GM12873 (cell line): ENCODE measurements at regions not wholly inside any gene's neighbourhood (a gene's known extent, or its start where the extent isn't known, plus 50 kb on each side); places are given as distances from the start of the nearest gene placed in this dataset.

Experiments used
- TF ChIP-seq, protein P1 (sequence below): IDR thresholded peaks from 2 replicates; pipeline ENCODE4 v1.5.1; 2012; ENCODE audit warnings: low read depth, mild to moderate bottlenecking, moderate library complexity, low read length, control low read depth; ENCODE audit not compliant: insufficient read depth; ENCODE audit errors: missing control alignments

DNA sequence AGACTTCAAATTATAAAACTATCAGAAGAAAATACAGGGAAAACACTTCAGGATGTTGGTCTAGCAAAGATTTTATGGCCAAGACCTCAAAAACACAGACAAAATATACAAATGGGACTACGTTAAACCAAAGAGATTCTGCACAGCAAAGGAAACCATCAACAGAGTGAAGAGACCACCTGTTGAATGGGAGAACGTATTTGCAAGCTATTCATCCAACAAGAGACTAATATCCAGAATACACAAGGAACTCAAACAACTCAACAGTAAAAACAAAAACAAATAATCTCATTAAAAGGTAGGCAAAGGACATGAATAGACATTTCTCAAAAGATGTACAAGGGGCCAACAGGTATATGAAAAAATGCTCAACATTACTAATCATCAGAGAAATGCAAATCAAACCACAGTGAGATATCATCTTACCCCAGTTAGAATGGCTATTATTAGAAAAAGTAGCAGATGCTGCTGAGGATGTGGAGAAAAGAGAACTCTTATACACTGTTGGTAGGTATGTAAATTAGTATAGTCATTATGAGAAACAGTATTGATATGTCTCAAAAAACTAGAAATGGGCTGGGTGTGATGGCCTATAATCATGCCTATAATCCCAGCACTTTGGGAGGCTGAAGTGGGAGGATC, 112.6 kb downstream of the LRIG2 start:
- TF ChIP-seq, protein P1, sequence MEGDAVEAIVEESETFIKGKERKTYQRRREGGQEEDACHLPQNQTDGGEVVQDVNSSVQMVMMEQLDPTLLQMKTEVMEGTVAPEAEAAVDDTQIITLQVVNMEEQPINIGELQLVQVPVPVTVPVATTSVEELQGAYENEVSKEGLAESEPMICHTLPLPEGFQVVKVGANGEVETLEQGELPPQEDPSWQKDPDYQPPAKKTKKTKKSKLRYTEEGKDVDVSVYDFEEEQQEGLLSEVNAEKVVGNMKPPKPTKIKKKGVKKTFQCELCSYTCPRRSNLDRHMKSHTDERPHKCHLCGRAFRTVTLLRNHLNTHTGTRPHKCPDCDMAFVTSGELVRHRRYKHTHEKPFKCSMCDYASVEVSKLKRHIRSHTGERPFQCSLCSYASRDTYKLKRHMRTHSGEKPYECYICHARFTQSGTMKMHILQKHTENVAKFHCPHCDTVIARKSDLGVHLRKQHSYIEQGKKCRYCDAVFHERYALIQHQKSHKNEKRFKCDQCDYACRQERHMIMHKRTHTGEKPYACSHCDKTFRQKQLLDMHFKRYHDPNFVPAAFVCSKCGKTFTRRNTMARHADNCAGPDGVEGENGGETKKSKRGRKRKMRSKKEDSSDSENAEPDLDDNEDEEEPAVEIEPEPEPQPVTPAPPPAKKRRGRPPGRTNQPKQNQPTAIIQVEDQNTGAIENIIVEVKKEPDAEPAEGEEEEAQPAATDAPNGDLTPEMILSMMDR: no peak

DNA sequence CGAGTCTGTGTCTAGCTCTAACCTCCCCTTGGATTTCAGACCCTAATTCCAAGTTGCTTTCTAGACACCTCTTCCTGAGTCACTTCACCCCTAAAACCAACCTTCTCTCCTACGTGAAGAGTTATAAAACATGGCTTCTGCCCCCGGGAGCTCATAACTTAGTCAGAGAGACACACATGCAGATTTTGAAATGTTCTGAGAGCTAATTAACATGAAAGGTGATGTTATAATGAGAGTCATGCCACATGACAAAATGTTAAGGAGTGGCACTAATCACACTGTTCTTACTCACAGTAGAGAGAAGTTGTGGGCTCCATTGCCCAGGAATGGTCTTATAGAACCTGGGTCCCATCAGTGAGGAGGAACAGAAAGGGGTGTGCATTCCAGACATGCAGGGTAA, 117.1 kb downstream of the LRIG2 start:
- TF ChIP-seq, protein P1: no peak

DNA sequence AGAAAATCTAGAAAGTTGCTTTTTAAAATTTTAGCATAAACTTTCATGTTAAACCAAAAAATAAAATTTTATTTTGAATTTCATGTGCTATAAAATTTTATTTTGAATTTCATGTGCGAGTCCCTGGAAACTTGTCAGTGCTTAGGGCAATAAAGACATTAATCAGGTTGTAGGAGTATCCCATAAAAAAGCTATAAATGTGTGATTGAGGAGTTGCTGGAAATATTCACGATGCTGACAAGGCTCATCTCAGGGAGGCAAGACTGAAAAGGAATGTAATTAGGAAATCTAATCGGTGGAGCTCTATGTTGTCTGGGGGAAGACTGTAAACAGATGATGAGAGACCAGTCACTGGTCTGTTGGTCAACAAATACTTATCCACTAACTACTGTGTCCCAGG, 117.9 kb downstream of the LRIG2 start:
- TF ChIP-seq, protein P1: no peak

DNA sequence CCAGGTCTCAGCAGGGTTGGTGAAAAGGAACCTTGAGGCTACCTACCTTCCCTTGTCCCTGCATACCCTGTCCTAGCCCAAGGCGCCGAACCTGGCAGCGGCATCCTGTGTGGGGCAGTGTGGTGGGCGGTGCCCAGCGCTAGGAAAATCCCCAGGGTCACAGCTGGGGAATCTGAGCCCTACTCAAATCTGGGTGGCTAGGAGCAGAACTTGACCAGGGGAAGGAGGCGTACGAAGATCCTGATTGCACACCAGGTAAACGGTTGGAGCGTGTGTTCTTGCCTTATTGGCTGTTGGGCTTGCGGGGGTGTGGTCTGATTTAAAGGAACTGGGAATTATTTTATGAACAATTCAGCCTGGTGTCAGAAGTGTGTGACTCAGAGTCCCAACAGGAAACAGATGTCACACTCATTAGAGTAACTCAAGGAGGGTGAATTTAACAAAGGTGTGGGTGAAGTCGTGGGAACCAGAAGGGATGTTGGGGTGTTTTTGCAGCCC, 118.6 kb downstream of the LRIG2 start:
- TF ChIP-seq, protein P1: no peak

DNA sequence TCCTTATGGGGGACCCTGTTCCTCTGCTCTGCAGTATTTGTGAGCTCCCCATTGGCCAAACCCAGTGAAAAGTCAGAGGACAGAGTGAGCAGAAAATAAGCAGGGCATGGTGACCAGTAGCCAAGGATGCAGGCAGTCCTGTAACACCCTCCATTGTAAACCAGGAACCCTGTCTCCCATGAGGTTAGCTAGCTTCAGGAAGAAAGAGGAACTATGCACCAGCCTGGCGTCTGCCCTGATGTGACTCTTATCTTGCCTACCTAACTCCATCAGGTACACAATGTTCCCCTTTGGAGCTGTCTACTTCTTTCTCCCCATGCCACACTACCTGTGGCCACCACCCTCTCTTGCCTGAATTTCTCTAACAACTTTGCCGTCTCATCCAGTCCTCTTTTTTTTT, 119.2 kb downstream of the LRIG2 start:
- TF ChIP-seq, protein P1: no peak

DNA sequence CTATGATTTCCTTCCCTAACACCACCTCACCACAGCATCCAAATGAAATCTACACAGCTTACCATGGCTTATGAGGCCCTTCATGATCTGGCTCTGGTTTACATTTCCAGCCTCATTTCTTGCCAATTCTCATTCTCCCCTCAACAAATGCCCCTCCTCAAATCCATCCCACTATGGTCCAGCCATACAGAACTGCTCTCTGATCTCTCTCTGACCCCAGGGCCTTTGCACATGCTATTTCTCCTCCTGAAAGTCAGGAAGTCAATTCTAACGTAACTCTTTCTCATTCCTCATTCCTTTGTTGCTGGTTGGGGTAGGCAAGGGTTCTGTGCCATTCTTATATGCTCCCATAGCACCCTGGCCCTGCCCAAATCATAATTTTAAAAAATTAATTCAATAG, 120.0 kb downstream of the LRIG2 start:
- TF ChIP-seq, protein P1: no peak

DNA sequence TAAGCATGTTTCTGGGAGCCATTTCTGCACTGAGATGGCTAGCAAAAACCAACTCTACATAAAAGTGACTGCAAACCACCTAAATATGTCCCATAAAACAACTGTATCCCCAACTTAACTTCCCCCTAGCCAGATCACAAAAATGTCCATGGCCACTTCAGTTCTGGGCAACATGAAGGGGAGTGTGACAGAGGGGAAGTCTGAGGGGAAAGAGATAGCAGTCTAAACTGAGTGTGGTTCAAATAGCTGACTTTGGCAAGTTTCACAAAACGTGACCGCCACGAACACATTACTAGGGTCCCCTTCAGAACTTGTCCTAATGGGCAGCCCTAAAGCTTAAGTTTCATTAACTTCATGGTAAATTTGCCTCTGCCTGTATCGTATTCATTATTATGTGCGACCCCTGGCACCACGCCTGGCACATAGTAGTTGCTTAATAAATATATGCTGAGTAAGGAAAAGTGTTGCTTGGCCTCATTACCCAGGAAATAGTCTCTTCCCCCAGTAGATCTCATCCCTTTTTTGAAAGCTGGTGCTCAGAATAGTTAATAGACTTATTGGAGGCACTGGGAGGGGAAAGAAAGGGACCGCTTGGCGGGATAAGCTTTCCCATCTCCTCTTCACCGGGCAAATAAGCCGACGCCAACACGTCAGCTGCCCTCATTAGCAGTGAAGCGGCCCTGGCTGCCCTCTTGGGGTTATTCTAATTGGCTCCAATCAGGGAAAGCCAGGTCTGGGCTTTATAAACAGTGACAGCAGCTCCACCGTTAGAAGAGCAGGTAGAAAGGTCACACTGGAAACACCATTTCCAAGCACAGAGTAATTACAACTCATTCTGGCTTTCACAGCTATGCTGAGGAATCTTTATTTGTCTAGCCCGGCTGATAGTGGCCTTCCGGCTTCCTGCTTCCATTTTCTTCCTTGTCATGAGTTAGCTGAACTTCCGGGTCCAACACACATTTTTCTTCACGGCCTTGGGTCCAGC, 122.1 kb downstream of the LRIG2 start:
- TF ChIP-seq, protein P1: no peak
